ENCODE measurements at regions not wholly inside any gene's neighbourhood (a gene's known extent, or its start where the extent isn't known, plus 50 kb on each side); places are given as distances from the start of the nearest gene placed in this dataset.

DNA sequence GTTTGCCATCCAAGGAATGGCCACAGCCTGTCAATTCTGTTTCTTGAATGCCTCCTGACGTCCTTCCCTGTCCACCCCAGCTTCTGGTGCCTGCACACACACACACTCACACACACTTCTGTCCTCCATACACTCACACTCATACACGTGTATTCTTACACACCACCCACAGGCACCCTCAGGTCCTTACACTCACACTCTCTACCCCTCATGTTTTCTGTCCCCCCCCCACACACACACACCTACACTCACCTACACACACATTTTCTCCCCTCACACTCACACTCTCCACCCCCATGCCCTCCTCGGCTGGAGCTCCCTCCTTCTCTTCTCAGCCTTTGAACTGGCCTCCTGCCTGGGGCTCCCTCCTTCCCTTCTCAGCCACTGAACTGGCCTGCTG is 148.0 kb upstream of the SALL3 start:
- no peak for DNase-seq (ENCODE audit: low read depth in 2 of 2)

DNA sequence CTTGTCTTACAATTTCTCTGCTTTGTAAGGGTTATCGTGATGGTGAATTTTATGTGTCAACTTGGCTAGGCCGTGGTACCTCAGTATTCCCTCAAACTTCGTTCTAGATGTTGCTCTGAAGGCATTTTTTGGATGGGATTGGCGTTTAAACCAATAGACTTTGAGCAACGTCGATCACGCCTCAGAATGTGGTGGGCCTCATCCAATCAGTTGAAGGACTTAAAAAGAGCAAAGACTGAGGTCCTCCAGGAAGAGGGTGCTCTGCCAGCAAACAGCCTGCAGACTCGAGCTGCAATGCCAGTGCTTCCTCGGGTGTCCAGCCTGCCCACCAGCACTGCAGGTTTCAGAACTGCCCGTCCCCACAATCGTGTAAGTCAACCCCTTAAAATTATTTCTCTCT is 145.8 kb upstream of the SALL3 start:
- DNase-seq (ENCODE audit: low read depth in 2 of 2), result no peak

DNA sequence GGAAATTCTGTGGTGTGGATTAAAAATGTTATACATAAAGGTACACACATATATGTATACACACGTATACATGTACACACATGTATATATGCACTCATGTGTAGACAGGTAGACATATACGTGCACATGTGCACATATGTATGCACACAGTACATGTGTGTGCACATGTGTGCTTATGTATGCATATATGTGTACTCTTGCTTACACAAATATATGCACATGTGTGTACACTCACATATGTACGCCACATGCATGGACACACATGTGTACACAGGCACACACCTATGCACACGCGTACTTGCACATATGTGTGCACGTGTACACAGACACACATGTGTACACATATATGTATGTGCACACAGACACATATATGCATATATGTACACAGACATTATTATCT is 142.8 kb upstream of the SALL3 start:
- no peak for DNase-seq (ENCODE audit: low read depth in 2 of 2)

DNA sequence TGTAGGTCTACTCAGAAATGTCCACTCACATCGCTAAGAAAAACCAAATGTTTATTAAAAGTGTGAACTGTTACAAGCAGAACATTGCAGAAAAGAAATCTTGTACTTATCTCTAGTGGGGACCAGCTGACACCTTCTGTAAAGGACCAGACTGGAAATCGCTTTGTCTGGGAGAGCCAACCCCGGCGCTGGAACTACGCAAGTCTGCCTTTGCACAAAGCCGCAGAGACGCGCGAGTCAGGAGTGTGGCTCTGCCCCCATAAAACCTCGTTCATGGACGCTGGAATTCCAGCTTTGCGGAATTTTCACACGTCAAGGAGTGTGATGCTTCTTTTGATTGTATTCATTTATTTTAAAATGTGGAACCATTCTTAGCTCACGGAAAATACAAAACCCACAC is 141.9 kb upstream of the SALL3 start:
- no peak for DNase-seq (ENCODE audit: low read depth in 2 of 2)

DNA sequence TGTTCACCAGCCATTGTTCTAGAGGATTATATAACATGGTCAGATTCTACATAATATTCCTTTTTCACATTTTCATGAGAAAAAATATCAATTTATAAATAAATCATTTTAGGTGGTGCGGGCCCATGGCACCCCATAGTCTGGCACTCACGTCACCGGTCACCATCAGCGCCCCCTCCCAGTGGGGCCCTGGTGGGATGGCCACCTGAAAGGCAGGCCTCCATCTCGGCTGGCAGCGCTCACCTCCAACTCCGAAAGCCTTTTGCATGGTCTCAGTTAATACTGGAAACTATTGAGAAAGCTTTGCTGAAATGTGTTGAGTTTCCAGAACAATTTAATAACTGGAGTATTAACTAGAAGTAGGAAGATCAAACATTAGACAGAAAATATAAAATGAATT is 141.4 kb upstream of the SALL3 start:
- DNase-seq (ENCODE audit: low read depth in 2 of 2), result no peak

DNA sequence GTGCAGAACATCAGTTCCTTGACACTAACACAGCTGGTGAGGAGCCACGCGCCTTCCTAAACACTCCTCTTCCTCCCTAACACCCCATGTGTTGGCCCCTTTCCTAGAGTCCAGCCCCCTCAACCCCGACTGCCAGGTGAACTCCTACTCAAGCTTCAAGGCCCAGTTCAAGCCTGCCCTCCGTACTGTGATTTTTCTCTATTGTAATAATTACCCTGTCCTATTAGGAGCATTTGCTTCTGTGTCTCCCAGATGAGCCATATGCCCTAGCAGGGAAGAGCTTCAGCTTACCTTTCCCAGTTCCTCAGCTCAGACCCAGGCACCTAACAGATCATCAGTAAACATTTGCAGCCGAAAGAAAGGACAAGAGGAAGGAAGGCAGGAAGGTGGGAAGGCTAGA is 130.6 kb upstream of the SALL3 start:
- DNase-seq (ENCODE audit: low read depth in 2 of 2), result no peak

DNA sequence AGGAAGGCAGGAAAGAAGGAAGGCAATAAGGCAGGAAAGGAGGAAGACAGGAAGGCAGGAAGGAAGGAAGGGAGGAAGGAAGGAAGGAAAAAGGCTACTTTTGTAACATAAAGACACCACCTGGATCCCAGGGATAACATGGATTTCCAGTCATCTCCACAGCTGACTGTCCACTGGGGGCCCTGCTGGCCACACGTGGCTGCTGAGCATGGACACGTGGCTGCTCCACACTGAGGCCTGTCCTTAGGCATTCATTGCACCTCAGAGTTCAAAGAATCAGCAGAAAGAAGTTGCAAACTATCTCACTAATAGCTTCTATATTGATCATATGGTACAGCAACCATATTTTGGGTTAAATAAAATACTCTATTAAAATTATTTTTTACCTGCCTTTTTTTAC is 130.2 kb upstream of the SALL3 start:
- DNase-seq (ENCODE audit: low read depth in 2 of 2), result no peak

DNA sequence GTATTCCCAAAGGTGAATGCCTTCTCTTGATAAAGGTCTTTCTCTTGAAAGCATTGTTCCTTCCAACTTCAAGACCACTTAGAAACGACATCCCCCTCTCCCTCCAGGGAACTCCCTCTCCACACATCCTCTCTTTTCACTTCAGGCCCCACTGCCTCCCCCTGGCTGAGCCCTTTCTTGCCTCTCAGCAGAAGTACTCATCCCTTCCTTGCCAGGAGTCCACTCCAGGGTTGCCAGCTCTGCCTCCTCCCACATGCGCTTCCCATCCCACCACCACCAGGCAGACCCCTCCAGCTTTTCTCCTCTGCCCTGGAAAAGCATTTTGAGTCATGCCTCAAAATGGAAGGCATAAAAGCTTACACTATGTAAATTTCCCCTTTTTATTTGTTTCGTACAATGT is 126.3 kb upstream of the SALL3 start:
- DNase-seq (ENCODE audit: low read depth in 2 of 2), result no peak

DNA sequence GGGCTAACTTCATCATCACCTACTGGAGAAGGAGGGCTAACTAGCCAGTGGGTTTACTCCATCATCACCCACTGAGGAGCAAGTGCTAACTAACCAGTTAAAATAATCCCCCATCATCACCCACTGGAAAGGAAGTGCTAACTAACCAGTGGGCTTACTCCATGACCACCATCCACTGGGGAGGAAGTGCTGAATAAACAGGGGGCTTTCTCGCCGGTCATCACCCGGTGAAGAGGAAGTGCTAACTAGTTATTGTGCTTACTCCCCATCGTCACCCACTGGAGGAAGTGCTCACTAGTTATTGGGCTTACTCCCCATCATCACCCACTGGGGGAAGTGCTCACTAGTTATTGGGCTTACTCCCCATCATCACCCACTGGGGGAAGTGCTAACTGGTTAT is 124.4 kb upstream of the SALL3 start:
- DNase-seq (ENCODE audit: low read depth in 2 of 2), result no peak

DNA sequence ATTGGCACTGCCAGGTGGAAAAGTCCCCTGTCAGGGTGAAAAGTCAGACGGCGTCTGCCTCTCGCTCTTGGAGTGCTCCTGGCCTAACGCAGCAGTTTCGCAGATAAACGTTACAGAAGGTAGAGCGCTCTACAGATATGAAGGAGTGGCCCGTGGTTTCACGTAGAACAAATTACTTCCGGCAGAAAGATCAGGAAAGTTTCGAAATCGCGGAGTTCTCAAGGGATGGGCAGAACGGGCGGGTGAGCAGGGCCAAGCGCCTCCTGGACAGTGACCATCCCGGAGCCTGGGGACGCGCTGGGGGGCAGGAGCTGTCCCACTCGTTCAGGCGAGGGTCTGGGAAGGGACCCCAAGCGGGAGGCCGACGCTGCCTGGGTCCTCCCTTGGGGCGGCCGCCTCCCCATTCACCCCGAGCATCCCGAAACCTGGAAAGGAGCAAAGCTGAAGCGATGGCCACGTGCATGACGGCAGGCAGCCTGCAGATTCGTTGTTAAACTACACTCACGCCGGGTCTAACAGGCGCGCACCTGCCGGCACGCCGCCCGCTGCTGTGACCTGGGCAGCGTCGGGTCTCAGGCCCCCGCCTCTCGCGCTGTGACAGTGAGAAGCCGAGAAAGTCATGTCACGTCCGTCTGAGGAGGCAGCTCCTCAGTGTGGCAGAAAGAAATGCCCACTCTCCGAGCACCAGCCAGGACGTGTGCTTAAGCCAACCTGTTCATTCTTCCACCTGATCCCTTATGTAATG is 122.9 kb upstream of the SALL3 start:
- DNase-seq (ENCODE audit: low read depth in 2 of 2), result no peak

DNA sequence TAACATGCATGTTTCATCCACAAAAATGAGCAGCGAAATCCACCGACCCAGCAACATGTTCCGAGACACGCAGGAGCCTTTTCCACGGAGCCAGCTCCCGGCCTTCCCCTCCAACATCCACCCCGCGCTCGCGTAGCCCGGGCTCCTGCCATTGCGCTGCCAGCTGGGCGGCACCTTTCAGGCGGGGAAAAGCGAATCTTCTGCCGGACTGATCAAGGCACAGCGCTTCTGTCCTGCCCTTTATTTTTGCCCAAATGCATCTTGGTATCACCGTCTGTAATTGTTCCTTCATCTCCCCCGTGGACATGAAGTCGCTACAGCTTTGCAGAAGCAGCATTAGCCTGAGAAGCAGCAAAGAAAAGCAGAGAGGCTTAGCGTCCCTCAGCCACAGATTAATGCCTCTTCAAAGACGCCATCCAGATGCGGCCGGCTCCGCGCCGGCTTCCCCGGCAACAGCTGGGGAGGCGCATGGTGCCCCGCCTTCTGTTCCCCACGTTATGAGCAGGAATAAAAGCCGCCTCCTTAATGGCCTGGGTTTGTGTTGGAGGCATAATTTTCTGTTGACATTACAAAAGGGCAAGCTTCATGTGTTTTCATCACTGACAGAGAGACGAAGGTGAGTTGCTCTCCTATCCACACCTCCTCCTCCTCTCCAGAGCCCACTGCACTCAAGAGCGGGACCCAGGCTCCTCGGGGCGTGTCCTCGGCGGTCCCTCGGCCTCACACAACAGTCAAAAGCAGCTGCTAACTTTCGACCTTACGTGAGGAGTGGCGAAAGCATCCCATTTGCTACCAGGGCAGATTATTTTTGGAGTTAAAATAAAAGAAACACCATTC is 122.1 kb upstream of the SALL3 start:
- DNase-seq (ENCODE audit: low read depth in 2 of 2), result no peak

DNA sequence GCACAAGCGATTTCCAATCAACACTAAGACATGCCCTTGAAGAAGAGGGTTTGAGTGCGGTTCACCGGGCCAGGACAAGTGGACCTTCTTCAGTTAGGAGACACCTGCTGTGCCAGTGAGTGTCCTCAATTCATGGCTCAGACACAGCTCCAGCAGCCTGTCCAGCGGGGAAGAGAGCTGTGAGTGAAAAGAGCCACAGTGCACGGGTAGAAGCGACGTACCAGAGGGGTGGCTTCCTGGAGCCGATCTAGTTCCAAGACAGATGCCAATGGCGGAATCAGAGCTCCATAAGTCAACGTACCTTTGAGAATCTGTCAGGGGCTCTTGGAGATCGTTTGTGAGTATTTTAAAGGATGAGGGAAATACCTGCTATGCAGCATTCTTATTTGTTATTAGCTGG is 119.9 kb upstream of the SALL3 start:
- no peak for DNase-seq (ENCODE audit: low read depth in 2 of 2)

DNA sequence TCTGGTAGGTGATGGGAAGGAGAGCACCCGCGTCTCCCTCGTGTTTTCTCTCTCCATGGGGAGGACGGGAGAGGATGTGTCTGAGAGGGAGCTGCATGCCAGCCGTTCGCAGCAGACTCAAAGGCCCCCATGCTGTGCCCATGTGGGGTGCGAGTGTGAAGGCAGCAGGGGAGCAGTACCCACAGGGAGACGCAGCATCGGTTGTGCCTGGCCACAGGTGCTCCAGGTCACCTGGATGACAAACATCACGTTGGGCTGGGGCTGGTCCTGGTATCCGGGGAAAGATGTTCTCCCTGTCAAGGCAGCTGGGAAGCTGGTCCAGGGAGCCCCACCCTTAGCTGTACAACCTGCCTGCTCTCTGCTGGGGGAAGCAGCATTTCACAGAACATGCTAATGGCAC is 119.5 kb upstream of the SALL3 start:
- DNase-seq (ENCODE audit: low read depth in 2 of 2), result no peak

DNA sequence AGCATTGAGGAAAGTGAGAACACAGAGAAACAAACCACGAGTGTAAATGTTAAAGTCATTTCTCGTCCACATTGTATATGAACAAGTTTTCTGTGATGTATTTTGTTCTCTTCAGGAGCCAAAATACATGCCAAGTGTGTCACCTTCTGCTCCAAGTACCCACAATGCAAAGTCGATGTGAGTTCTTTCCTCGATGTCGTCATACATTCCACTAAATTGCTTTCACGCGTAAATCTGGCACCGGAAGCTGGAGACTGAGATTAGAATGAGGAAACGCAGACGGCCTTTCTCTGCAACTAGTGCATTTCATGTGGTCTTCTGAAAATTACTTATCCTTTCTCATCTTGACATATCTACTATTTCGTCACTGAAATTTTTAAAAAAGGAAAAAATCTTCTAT is 118.5 kb upstream of the SALL3 start:
- no peak for DNase-seq (ENCODE audit: low read depth in 2 of 2)

DNA sequence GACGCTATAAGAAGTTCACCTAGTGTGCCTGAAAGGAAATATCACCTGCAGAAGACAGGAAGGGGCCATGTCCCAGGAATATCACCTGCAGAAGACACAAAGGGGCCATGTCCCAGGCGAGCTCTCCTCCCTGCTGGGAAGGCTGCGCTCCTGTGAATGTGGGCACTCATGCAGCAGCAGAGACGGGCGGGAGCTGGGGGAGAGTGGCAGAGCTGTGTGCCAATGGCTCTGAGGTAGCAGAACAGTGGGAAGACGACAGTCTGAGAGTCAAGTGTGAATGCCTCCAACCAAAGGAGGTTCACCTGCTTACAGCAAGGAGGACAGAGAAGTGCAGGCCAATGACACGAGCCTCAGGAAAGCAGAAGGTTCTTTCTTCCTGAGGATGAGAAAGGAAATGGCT is 117.9 kb upstream of the SALL3 start:
- no peak for DNase-seq (ENCODE audit: low read depth in 2 of 2)

DNA sequence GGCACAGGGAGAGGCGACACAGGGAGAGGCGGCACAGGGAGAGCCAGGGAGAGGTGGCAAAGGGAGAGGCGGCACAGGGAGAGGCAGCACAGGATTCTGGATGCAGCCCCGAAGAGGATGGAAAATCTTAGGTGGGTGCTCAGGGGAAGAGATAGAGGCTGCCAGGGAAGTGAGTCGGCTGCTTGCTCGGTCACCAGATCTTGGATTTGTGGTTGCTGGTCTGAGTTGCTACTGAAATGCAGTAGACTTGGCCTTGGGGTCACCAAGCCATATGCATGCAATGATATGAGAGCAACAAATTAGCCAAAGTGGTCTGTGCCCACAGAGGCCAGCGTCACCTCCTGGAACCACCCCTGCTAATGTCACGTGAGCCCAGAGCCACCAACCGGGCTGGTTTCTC is 117.2 kb upstream of the SALL3 start:
- DNase-seq (ENCODE audit: low read depth in 2 of 2), result no peak

DNA sequence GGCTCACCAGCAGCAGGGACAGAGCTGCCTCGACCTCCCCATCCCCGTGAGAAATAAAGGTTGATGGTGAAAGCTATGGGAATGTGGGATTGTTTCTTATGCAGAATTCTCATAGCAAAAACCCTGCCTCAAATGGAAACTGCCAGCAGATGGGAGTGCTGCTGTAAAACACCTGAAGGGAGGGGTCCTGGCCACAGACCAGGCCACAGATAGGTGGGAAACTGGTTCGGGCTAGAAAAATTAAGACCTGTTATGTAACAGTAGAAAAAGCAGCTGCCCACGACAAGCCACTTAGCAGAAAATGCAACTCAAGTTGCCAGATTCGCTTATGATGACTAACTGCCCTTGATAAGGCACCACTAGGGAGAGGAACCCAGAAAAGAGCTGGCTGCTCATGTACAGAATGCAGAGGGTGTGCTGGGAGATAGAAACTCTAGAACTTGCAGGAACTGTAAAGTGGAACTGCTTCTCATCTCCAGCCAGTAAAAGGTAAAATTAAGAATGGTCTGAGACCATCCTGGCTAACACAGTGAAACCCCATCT is 114.5 kb upstream of the SALL3 start:
- DNase-seq (ENCODE audit: low read depth in 2 of 2), result no peak

DNA sequence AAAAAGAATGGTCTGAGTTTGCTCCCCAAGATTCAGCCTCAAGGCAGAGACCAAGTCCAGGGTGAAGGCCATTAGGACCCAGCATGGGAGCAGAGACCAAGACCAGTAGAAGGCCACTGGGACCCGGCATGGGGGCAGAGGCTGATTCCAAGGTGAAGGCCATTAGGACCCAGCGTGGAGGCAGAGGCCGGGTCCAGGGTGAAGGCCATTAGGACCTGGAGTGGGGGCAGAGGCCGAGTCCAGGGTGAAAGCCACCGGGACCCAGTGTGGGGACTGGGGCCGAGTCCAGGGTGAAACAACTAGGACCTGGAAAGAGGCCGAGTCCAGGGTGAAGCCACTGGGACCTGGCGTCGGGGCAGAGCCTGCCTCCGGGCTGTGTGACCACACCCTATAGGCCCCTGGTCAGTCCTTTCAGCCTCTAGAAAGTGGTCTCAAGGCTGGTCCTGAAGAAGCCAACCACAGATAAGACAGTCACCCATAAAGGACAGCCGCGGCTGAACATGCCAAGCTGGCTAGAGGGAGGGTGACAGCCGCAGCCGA is 113.8 kb upstream of the SALL3 start:
- DNase-seq (ENCODE audit: low read depth in 2 of 2), result no peak

DNA sequence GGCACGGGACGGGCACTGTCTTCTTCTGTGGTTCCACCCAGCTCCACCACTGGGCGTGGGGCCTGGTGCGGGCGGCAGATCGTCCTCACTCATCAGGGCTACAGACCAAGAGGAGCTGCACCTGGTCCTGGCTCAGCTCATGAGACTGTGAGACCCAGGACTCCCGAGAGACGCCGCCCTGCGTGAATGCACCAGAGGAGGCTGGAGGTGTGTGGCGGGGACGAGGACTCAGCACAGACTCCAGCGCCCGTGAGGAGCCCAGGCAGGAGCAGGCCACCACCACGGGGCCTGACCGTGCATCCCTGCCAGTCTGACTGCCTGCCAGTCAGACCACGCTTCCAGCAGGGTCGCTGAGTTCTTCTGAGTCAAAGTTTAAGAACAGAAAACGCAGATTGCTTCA is 112.5 kb upstream of the SALL3 start:
- DNase-seq (ENCODE audit: low read depth in 2 of 2), result no peak

DNA sequence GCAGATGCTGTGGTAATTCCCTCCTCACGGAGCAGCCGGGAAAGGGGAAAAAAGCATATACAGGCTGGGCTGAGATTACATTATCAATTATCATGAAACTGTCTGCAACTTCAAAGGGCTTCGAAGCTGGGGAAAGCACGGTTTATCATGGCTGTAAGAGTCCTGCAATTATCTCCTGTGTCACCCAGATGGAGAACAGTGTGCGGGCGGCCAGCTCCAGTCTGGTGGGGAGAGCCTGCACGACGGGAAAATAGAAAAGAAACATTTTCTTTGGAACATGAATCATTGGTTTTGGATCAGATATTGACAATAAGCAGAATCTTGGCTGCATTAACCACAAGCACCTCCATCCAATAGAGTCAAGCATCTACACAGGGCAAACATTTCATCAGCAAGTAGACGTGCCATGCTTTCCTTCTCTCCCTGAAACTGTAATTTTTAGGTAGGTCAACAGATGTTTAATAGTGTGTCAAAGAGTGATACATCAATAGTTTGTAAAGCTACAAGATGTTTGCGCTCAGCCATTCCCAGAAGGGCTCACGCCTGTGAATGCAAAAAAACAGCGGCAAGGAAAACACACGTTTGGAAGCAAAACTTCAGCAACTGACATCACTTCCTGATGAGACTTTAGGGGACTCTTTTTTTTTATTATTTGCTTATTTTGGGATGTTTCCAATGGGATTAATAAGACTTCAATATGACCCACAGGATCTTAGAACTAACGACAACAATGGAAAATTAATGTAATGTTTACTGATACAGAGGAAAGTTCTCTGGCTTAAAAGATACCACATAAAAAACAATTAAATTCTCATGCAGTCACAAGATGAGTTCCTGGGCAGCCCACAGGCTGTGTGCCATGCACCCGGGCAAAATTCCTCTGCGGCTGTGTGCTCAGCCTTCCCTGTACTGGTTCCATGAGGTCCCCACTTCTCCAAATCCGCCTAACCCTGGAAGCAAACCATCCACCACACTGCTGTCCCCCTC is 111.0 kb upstream of the SALL3 start:
- no peak for DNase-seq (ENCODE audit: low read depth in 2 of 2)

DNA sequence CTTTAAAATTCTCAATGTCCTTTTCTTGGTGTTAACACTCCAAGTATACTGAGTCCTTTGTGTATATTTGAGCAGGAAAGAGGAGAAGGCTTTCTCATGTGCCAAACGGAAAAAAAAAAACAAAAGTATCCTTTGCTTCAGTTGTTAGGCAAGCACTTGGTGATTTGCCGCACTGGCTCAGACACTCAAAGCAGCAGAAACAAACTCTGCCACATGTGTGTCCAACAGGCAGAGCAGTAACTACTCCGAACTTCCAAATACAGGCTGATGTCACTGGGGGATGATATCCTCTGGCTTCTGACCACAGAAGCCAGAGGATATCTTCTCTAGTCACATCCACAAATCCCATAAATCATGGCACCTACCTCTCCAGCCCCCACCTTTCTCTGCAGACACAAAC is 108.0 kb upstream of the SALL3 start:
- DNase-seq (ENCODE audit: low read depth in 2 of 2), result no peak

All from activated CD4-positive, alpha-beta T cell treated with anti-CD3 and anti-CD28 coated beads for 24 hours (primary cell).